Panc1 (cell line): ENCODE measurements at regions not wholly inside any gene's neighbourhood (a gene's known extent, or its start where the extent isn't known, plus 50 kb on each side); places are given as distances from the start of the nearest gene placed in this dataset.

Experiments used
- ATAC-seq: fragments of 200-7000 bp; cut with Tn5 transposase; 2 replicates; pipeline ENCODE4 v1.9.1; 2020; ENCODE audit warnings: mild to moderate bottlenecking, moderate library complexity
- BruUV-seq: library from RNA; stranded (reverse); fragments of 400-500 nt; replicated peaks from 2 replicates; lab custom pipeline; 2021; lab: Mats Ljungman, UMichigan
- CTCF ChIA-PET: fragments of 300-600 bp; sonication (Branson Sonifier 250); formaldehyde crosslinking; loops from one replicate; lab custom pipeline; 2022; ENCODE audit warnings: antibody characterized with exemption; lab: Charles Lee
- POLR2A ChIA-PET: fragments of 300-600 bp; sonication (Branson Sonifier 250); formaldehyde crosslinking; loops from one replicate; lab custom pipeline; 2022; ENCODE audit warnings: antibody characterized with exemption; lab: Charles Lee
- DNase-seq: peaks from one replicate; pipeline ENCODE4 v3.0.0-alpha.2; 2010; ENCODE audit warnings: low read depth, low spot score
- H3K27ac ChIP-seq: 2 replicates; pipeline ENCODE4 v1.5.1; 2011; ENCODE audit warnings: mild to moderate bottlenecking, low read length, inconsistent platforms
- H3K27me3 ChIP-seq: fragments of 200-500 bp; sonication (Bioruptor generic); 2 replicates; pipeline ENCODE4 v1.6.0; 2014; ENCODE audit warnings: low read length, inconsistent platforms; ENCODE audit not compliant: control insufficient read depth, insufficient read depth
- H3K36me3 ChIP-seq: fragments of 200-500 bp; sonication (Bioruptor generic); 2 replicates; pipeline ENCODE4 v1.5.1; 2014; ENCODE audit warnings: inconsistent platforms, mild to moderate bottlenecking, low read length, moderate library complexity; ENCODE audit not compliant: control insufficient read depth, insufficient read depth
- H3K4me1 ChIP-seq: 2 replicates; pipeline ENCODE4 v1.5.1; 2011; ENCODE audit warnings: inconsistent platforms, mild to moderate bottlenecking, low read length, moderate library complexity; ENCODE audit not compliant: control insufficient read depth, insufficient read depth
- H3K4me3 ChIP-seq, 2 experiments: 2 replicates each; pipeline ENCODE4 v1.5.1; 2011 to 2012; ENCODE audit warnings: low read depth in 2 of 2, low read length in 2 of 2, mild to moderate bottlenecking in 2 of 2, inconsistent platforms in 1 of 2, moderate library complexity in 1 of 2
- H3K9me3 ChIP-seq: fragments of 200-500 bp; sonication (Bioruptor generic); 2 replicates; pipeline ENCODE4 v1.5.1; 2014; ENCODE audit warnings: low read depth, mild to moderate bottlenecking, inconsistent platforms, low read length, moderate library complexity; ENCODE audit not compliant: control insufficient read depth, insufficient read depth
- POLR2AphosphoS5 ChIP-seq: IDR thresholded peaks from 2 replicates; pipeline ENCODE4 v1.6.1; 2012; ENCODE audit warnings: mild to moderate bottlenecking, low read depth, low read length, moderate library complexity
- SIN3A ChIP-seq: IDR thresholded peaks from 2 replicates; pipeline ENCODE4 v1.6.1; 2012; ENCODE audit warnings: low read depth, mild to moderate bottlenecking, low read length, moderate library complexity, borderline replicate concordance; ENCODE audit not compliant: insufficient read depth
- TCF7L2 ChIP-seq: IDR thresholded peaks from 2 replicates; pipeline ENCODE4 v1.6.1; 2011; ENCODE audit warnings: mild to moderate bottlenecking, low read depth, low read length, inconsistent platforms
- in situ Hi-C: cut with HindIII; loops from 2 replicates; pipeline ENCODE4 v1.10.0; 2016; ENCODE audit warnings: low sequenced_read_pairs, low pct_unique_long_range_greater_than_20kb
- intact Hi-C: fragments of 100-400 bp; cut with micrococcal nuclease; formaldehyde crosslinking; loops from one replicate; pipeline ENCODE4 v1.10.0; 2022; ENCODE audit not compliant: unreplicated experiment
- TF ChIP-seq, protein P1 (sequence below): fragments of 450-650 bp; IDR thresholded peaks from 2 replicates; pipeline ENCODE4 v1.5.1; 2017; ENCODE audit warnings: mild to moderate bottlenecking
- TF ChIP-seq, protein P2 (sequence below), 2 experiments: IDR thresholded peaks; 2 replicates each; pipeline ENCODE4 v1.6.1; 2011 to 2012; ENCODE audit warnings: low read depth in 2 of 2, control low read depth in 1 of 2, low read length in 1 of 2, mild to moderate bottlenecking in 1 of 2, moderate library complexity in 1 of 2; ENCODE audit not compliant: insufficient read depth in 1 of 2

DNA sequence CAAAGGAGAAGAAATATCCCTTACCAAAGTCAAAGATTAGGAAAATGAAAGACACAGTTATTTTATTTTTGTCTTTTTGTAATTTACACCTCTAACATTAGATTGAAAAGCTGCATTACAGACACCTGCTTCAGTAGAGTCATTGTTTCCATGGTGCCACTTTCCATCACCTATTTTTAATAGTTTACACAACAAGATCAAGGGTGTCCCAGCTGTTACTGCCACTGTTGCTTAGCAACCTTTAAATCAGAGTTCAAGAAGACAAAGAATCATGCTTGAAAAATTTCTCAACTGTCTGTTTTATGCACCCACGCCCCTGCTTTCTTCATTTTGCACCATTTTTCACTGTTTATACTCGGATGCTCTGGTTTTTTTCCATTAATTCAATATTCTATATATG, 668.2 kb upstream of the GJE1 start:
- no TSS peak for BruUV-seq
- DNase-seq, result no peak
- Histone ChIP-seq H3K4me3 (no peak overlapping the region), H3K27me3 (no peaks in the 10 kb centered on the region), H3K36me3 (no peaks in the 10 kb centered on the region), H3K4me1 (no peaks in the 10 kb centered on the region; the same call in 1 of the 2 replicates), H3K27ac (no peak overlapping the region), H3K9me3 (no peaks in the 10 kb centered on the region)
- ChIA-PET CTCF (no interaction called here), POLR2A (no interaction called here)
- no peak for TF ChIP-seq SIN3A
- TF ChIP-seq, protein P1, sequence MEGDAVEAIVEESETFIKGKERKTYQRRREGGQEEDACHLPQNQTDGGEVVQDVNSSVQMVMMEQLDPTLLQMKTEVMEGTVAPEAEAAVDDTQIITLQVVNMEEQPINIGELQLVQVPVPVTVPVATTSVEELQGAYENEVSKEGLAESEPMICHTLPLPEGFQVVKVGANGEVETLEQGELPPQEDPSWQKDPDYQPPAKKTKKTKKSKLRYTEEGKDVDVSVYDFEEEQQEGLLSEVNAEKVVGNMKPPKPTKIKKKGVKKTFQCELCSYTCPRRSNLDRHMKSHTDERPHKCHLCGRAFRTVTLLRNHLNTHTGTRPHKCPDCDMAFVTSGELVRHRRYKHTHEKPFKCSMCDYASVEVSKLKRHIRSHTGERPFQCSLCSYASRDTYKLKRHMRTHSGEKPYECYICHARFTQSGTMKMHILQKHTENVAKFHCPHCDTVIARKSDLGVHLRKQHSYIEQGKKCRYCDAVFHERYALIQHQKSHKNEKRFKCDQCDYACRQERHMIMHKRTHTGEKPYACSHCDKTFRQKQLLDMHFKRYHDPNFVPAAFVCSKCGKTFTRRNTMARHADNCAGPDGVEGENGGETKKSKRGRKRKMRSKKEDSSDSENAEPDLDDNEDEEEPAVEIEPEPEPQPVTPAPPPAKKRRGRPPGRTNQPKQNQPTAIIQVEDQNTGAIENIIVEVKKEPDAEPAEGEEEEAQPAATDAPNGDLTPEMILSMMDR, result no peak
- TF ChIP-seq, protein P2, sequence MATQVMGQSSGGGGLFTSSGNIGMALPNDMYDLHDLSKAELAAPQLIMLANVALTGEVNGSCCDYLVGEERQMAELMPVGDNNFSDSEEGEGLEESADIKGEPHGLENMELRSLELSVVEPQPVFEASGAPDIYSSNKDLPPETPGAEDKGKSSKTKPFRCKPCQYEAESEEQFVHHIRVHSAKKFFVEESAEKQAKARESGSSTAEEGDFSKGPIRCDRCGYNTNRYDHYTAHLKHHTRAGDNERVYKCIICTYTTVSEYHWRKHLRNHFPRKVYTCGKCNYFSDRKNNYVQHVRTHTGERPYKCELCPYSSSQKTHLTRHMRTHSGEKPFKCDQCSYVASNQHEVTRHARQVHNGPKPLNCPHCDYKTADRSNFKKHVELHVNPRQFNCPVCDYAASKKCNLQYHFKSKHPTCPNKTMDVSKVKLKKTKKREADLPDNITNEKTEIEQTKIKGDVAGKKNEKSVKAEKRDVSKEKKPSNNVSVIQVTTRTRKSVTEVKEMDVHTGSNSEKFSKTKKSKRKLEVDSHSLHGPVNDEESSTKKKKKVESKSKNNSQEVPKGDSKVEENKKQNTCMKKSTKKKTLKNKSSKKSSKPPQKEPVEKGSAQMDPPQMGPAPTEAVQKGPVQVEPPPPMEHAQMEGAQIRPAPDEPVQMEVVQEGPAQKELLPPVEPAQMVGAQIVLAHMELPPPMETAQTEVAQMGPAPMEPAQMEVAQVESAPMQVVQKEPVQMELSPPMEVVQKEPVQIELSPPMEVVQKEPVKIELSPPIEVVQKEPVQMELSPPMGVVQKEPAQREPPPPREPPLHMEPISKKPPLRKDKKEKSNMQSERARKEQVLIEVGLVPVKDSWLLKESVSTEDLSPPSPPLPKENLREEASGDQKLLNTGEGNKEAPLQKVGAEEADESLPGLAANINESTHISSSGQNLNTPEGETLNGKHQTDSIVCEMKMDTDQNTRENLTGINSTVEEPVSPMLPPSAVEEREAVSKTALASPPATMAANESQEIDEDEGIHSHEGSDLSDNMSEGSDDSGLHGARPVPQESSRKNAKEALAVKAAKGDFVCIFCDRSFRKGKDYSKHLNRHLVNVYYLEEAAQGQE (IDR thresholded peaks at IDR 0.05; ENCODE audit: insufficient read depth in 1 of 2, low read depth in 2 of 2, low read length in 1 of 2), result no peak
- TF ChIP-seq TCF7L2, result no peak
- no peak for TF ChIP-seq POLR2AphosphoS5
- in situ Hi-C loops, result no loop called here
- ATAC-seq, result no peak
- intact Hi-C loops, result no loop called here

DNA sequence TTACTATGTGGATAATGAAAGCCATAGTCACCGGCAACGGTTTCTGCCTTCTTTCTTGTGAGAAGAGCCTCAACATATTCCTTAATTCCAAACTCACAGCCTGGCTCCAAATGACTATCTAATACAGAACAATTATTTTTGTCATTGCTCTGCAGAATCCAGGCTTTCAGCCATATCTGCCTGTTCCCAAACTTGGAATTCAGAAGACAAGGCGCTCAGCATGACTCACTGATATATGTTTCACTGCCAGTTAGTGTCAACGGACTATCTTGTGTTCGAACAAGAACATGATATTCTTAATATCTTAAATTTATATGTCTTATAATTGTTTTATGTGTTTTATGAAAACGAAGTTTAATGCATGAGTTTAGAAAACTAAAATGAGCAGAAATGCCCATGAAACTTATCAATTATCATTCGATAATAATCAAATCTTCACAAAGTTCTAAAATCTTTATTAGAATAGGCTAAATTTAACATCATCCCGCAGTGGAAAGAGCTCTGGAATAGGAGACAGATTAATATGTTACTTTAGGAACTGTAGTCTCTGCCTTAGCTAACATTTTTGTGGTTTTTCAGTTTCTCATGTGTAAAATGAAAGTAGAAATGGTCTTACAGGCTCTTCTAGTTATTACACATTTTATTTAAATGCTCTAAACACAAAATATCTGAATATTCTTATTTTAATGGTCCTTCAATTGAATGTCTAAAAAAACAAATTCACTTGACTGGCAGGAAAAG, 669.3 kb upstream of the GJE1 start:
- Histone ChIP-seq H3K4me3 (no peak overlapping the region), H3K27me3 (no peaks in the 10 kb centered on the region), H3K4me1 (no peaks in the 10 kb centered on the region; the same call in 1 of the 2 replicates), H3K9me3 (no peaks in the 10 kb centered on the region), H3K27ac (no peak overlapping the region), H3K36me3 (no peaks in the 10 kb centered on the region)
- ChIA-PET POLR2A (no interaction called here), CTCF (no interaction called here)
- no TSS peak for BruUV-seq
- intact Hi-C loops, result no loop called here
- no peak for DNase-seq
- ATAC-seq, result no peak
- TF ChIP-seq, protein P1, result no peak
- no peak for TF ChIP-seq SIN3A
- TF ChIP-seq TCF7L2, result no peak
- TF ChIP-seq, protein P2 (IDR thresholded peaks at IDR 0.05; ENCODE audit: insufficient read depth in 1 of 2, low read depth in 2 of 2, low read length in 1 of 2), result no peak
- no peak for TF ChIP-seq POLR2AphosphoS5
- in situ Hi-C loops, result no loop called here
